ENCODE measurements at regions not wholly inside any gene's neighbourhood (a gene's known extent, or its start where the extent isn't known, plus 50 kb on each side); places are given as distances from the start of the nearest gene placed in this dataset.
"Not testable (repeated sequence)": the region's sequence is repeated elsewhere in the genome, so short reads cannot be mapped to it uniquely, and the experiment has no call there.

DNA sequence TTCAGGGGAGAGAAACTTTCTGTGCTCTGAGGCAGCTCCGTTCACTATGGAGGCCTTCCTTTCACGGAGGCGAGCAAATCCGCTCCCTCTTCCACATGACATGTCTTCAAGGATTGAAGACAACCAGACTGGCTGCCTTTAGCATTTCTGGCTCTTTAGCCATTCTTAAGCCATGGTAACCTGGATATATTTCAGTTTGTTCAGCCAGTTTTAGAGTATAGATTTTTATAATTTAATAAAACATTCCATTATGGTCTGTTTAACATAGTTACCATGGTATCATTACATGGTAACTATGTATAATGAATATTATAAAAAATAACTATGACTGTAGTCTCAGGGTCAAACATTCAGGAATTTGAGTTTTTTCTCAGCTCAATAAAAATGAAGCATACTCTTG, 54.2 kb upstream of the NFIA start:
- DNase-seq, result no peak

DNA sequence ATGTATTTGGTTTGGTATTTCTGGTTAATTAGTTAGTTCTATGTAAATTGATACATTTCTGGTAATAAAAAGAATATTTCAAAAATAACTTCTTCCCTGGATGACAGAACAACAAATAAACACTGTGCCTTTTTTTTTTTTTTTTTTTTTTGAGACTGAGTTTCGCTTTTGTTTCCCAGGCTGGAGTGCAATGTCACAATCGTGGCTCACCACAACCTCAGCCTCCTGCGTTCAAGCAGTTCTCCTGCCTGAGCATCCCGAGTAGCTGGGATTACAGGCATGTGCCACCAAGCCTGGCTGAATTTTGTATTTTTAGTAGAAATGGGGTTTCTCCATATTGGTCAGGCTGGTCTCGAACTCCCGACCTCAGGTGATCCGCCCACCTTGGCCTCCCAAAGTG, 64.3 kb upstream of the NFIA start:
- not testable (repeated sequence) for DNase-seq

DNA sequence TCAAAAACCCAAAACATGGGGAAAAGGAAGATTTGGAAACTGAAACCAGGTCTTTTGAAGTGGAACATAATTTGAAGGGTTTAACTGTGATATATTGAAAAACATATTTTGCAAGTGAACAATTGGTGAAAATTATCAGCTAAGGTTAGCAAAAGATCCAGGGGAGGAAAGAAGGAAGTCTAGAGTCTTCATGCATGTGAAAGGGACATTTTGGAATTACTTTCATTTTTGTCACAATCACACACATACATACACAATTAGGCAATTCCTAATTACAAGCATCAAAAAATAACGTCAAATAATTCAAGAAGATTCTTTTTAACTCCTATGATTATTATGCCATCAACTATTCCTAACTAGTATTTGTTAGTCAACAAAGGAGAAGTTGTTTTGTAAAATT, 64.7 kb upstream of the NFIA start:
- DNase-seq, result no peak

DNA sequence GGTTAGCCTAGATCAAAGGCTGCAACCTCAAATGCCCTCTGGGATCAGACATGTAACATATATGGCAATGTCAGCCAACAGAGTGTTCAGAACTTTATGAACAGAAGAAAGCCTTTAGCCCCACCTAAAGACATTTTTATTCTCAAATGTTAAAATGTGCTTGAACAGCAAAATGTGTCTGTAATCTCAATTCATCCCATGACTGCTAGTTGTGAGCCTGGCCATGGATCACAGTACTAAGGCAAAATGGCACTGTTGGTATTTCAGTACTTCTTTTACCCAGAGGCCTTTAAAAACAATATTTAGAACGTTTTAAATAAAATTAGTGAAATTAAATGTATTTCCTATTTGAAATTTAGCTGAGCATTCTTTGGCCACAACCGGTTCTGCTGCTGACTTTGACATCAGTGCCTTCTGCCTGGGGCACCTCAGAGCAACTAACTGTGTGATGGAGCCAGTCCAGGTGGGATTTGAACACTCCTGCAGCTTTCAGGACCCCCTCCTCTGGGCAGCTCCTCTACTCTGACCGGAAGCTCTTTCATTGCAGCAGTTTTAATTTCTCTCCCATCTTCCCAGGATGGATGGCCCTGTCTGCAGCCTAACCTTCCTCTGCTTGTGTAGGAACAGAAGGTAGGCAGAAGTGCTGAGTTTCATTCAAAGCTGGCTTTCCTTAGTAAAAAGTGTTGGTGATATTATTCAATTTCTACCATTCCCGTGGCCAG, 68.3 kb upstream of the NFIA start:
- DNase-seq, result no peak

DNA sequence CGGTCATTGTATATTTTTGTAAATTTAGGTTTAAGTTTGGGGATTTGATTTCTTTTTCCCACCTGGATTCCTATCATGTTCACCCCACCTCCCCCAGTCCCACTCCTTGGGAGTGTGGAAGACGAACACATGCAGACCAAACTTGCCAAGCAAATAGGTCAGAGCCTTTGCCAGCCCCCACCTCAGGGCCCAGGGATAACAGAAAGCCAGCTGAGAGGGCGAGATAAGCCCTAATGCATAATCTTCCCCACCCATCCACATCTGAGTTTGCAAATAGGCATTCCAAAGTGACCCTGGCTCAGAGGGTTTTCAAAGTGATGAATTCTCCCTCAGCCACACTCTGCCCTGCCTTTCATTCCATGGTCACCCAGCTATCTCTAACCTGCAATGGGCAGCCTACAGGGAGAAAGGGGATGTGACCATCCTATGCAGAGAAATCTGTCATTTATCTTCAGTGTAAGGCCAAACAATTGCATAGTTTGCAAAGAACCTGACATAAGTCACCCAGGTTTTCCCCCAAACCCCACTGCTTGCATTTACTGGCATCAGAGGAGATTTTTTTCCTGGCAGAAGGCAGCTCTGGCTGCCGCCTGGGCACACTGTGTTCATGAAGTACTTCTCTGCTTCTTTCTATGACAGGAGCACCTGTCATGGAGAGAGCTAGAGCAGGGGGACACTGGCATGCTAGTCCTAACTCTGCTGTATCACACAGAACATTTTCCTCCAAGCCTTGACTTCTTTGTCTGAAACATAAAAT, 69.0 kb upstream of the NFIA start:
- no peak for DNase-seq

DNA sequence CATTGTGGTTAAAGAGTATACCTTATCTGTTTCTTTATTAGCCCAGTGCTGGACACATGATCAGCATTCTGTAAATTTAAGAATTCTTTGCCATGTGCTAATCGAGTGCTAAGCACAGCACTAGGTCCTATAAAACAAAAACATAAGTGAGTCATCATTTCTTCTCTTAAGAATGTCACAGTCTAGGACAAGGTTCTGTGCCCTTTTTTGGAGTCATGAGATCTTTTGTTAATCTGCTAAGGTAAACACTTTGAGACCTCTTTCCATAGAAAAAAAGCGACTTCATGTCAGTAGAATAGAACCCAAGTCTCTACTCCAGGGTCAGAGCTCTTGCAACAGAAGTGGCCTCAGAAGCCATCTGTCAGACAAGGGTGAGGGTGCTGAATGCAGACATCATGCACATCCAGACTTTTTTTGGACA, 70.0 kb upstream of the NFIA start:
- no peak for DNase-seq

DNA sequence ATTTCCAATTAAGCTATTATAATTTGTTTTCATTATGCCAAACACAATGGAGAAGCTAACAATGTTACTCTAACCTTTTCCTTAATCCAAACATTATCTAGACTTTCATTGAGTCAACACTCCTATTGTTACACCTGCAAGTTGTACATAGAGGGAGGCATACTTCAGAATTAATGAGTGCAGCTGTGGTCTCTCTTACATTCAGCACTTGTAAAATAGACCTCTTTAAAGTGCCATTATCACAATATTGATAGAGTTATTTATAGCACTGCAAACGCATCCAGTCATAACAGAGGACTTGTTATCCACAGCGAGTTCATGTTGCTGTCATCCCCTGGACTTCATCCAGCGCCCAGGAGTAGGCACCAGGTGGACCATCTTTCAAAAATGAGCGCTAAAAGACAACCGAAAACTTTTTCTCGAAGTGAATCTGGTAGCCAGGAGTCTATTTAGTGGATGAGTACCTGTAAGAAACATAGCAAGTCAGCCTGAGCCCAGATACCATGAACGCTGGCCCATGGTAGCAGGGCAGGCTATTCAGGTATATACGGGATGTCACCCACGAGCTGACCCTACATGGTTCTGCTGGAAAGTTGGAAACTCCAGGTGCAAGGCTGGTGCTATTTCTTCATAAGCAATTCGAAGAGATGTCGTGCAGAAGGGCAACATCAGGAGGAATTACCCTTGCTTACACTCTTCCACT, 70.6 kb upstream of the NFIA start:
- DNase-seq, result peak; percentile 26 to 81

DNA sequence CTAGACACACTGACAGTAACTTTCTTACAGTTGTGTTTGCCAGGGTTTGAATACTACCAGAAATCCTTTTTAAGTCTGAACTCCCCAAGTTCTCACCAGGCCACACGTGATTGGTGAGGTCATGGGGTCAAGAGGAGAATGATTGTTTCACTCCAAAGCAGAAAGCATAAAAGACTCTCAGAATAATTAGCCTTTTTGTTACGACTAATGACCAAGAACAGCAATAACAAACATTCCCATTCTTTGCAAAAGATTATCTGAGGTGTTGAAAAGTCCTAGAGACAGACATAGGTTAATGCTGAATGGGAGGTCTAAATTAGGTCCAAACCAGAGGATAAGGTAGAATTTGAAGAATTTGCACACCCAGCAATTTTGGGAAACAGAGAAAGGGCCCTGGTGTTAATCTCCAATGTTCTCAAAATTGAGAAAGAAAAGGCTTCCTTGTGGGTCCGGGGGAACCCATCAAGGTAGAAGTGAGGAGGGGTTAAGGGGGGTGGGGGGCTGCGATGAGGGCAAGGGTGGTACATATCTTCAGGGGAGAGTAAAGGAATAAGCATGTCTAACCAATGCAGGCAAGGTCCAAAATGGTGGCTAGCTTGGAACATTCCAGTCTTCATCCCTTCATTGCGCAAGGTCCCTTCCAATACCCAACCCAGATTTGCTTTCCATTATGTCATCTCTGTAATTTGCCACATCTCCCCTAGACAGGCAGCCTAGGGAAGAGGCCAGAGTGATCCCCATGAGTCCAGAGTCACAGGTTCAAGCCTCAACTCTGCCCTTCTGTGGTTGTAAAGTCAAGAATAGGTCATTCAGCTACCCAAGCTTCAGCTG, 74.6 kb upstream of the NFIA start:
- no peak for DNase-seq

DNA sequence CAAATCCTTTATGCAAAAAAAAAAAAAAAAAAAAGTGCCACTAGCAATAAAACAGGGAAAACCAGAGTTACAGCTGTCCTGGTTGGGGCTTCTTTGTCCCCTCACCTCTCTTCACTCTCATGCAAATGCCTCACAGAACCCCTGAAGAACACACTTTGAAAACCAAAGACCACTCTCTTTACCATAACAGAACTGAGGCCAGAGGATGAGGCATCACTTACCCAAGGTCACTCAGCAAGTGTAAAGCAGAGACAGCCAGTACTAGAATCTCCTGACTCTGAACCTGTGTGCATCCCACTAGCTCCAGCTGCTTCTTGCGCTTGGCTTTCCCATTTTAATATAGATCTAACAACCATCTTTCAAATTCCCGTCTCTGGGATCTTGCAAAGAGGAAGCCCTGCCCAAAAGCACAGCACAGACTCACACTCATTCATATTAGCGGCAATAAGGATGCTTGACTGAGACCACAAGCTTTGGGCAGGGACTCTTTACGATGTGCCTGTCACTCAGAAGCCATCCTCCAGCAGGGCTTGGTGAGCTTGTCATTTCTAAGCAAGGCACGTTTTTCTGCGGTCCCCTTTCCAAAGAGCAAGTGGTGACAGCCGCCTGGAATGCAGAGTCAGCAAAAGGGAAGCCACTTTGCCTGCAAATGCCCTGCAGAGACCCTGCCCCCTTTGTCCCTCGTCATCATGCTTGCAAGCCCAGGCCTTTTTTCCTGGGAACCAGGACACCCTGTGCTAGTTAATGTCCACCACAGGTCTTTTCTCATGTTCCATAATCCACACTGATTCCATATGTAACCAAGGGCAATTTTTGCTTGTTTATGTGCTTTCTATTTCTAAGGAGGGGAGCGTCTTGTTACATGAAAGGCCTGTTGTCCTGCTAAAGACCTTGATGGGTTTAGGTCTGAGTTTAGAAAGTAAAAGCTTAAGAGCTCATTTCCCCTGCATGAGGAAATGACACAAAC, 76.5 kb upstream of the NFIA start:
- no peak for DNase-seq

DNA sequence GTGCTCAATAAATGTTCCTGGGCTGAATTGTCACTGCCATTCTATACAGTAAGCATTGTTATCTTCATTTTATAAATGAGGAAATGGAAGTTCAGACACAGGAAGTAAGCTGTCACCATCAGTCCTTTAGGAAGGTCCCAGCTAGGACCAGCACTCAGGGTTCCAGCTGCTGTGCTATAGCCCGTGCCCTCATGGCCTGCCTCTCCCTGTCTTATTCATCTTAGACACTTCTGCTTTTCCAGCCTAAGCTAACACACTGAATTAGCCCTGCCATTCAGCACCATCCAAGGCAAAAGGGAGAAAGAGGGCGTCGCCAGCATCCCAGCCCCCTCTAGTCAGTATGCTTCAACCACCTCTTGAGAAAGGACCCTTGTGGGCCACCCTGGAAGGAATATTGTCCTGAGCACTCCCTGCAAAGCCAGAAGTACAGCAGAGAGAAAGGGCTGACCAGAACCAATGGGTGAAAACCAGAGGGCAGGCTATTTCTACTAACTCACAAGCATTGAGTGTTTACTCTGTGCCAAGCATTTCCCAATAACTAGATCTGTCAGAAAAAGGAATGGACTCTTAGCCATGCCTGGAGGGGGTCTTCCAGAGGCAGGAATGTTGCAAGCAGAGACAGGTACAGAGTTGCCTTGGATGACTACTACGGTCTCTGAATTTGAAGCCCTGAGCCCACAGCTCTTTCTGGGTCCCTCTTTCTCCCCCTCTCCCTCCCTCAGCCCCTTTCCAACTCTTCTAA, 77.9 kb upstream of the NFIA start:
- no peak for DNase-seq

DNA sequence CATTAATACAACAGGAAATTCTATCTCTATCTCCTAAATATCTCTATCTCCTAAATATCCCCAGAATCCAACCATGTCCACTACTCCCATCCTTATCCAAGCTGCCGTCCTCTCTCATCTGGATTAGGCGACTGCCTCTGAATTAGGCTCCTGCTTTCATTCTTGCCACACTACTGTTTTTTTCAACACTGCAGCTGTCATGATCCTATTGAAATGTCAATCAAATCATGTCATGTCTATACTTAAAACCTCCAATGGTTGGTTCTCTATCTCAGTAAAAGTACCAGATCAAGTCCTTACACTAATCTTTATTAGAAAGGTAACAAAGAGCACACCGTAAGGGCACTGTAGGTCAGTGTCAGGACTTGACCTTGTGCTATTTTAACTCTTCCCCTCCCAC, 82.0 kb upstream of the NFIA start:
- DNase-seq, result no peak

DNA sequence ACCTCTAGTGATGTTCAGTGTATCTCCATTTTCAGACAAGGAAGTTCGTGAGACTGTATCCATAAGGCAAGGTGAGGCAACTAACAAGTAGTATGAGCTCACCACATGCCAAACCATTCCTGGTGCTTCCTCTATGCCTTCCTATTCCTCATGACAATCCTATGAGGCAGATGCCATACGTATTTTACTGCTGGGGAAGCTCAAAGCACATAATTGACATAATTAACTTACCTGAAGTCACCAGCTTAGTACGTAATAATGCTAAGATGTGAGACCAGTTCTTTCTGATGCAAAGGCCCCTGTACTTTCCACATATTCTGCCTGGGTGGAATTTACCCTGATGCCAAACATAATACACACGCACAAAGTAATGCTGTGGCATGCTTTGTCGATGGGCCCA, 83.6 kb upstream of the NFIA start:
- DNase-seq, result no peak

DNA sequence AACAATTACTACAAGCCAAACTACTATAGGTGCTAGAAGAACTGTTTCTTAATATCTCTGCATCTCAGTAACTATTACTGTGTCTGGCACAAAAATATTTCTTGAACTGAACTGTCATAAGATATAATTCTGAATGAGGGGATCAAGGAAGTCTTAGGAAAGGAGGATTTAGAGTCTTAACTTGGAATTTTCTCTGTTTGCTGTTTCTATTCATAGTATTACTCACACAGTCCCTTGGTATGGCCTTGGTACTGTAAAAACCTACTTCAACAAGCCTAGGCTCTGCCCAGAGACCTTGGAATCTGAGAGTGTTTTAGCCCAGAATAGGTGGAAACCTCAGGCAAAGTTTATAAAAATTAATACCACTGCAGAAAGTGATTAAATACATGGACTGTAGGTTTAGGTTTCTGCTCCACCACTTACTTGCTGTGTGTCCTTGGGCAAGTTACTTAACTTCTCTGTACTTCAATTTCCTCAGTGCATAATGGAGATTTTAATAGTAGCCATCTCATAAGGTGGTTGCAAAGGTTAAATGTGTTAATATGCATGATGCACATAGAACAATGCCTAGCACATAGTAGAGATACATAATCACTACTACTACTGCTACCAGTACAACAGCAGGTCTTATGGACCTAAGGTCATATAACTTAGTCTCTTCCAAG, 87.4 kb upstream of the NFIA start:
- no peak for DNase-seq

DNA sequence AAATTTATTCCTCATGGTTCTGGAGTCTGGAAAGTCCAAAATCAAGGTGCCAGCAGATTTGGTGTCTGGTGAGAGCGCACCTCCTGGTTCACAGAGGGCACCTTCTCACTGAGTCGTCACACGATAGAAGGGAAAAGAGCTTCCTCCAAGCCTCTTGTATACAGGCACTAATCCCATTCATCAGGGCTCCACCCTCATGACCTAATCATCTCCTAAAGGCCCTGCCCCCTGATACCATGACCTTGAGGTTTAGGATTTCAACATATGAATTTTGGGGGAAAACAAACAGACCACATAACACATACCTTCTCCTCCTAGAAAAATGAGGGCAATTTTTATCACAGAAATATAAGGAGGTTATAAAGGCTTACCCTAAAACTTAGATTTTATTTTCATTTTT, 88.0 kb upstream of the NFIA start:
- DNase-seq, result no peak

DNA sequence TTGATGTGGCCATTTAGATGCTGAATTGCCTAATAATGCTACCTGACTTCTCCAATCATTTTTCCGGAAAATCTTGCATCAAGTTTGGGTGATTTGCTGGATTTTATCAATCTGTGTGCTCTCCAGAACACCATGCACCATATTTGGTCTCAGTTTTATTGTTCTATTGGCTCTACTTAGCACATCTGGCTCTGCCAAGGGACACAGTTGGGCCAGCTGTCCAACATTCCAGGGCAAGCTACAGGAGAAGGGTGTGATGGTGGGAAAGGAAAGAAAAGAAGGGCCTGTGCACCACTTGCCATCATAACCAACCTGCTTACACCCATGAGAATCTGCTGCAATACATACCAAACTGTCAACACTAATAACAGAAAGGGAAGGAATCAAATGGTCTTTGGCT, 90.2 kb upstream of the NFIA start:
- no peak for DNase-seq

DNA sequence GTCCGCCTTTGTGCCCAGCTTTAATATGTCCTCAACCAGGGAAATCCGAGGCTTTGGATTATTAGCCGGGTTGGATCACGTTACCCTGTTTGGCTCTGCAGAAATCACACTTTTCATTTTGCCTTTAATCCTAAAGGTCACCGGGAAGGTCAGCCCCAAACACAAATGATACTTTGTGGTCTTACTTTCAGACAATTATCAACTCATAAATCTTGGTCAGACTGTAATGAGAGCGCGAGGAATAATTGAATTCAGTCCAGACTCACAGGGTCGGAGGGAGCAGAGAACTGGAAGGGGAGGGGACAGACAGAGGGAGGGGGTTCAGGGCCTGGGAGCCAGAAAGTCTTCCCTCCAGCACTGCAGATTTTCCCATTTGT, 91.7 kb upstream of the NFIA start:
- no peak for DNase-seq

DNA sequence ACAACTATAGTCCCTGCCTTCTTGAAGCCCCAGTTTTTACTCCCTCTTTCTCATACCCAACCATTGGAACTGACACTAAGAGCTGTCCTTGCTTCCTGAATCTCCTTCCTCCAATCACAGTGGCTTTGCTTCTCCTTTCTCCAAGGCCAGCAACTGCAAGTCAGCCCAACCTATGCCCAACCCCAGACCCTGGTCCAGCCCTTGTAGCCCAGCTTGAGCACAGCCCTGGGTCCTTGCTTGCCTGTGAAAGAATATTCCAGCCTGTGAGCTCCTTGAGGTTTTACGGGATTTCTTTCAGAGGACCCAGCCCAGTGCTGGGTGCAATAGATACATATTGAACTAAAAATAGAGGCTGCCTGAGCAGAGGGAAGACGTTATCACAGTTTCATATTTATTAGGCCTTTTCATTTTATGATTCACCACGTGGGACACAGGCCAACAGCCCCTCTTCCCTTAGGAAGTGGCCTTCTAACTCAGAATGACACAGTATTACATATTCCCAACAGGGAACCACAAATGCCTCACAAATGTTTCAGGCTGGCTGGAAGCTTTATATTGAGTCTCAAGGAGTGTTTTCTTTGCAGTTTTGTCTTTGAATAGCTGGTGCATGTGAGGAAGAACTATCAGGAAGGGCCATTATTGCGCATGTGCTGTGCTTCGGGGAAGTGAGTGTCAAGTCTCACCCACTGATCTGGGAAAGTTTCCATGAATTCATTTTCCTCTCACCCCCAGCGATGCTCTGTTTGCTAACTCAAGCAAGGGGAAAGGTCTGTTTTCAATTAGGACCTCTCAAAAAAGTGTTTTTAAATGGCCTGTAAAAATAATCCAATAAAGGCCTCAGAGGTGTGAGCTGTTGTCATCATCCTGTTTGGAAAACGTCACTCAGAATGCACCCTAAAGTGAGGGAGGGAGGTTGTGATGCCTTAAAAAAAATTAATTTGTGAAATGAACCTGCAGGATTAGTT, 92.3 kb upstream of the NFIA start:
- DNase-seq, result no peak

DNA sequence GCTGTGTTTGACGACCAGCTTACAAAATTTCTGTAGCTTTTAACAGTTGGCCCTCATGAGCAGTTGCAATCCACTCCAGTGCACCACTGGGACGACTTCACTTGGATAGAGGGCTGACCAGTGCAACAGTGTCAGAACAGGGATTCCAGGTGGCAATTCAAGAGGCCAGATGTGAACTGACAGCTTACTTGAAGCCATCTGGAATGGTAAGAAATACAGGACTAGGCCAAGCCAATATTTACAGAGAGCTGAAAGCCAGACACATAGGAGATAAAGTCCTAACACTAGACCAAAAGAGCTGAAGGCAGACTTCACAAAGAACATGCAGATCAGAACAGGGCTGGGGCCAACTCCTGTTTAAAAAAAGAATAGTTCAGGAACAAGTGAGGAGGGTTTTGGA, 93.5 kb upstream of the NFIA start:
- DNase-seq, result no peak

DNA sequence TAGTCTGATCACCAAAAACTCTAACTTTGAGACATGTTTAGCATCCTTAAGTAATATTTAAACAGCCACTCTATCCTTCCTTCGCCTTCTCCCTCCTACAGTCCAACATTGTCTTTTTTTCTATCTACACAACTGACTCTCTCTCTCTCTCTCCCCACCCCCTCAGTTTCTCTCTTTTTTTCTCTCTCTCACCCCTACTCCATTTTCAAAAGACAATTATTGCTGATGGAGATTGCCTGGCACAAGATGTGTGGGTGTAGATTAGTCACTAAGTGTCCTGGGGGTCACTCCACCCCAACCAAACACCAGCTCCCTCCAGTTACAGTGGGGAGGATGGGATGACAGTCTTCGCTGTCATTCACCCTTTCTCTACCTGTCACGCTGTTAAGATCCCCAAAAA, 94.5 kb upstream of the NFIA start:
- no peak for DNase-seq
